Cerebellar cortex (tissue), 1 donor: ENCODE measurements at regions not wholly inside any gene's neighbourhood (a gene's known extent, or its start where the extent isn't known, plus 50 kb on each side); places are given as distances from the start of the nearest gene placed in this dataset.

Experiments
- DNase-seq: peaks from one replicate; pipeline ENCODE4 v3.0.0-alpha.2; 2015; ENCODE audit warnings: low spot score

- DNase-seq, result no peak
Measured at GRCh38 chr2:12083713-12084419, 337.4 kb downstream of the LPIN1 start.

- no peak for DNase-seq
Measured at GRCh38 chr2:12087175-12087574, 340.7 kb downstream of the LPIN1 start.

- DNase-seq, result no peak
Measured at GRCh38 chr2:12087671-12088380, 341.4 kb downstream of the LPIN1 start.

GRCh38 chr2:12089001-12089400, 342.6 kb downstream of the LPIN1 start:
- no peak for DNase-seq

- DNase-seq, result no peak
Measured at GRCh38 chr2:12089496-12089895, 343.1 kb downstream of the LPIN1 start.

- no peak for DNase-seq
Measured at GRCh38 chr2:12090072-12090471, 343.6 kb downstream of the LPIN1 start.

GRCh38 chr2:12090590-12090989, 344.2 kb downstream of the LPIN1 start:
- no peak for DNase-seq

- no peak for DNase-seq
Measured at GRCh38 chr2:12091201-12091806, 344.9 kb downstream of the LPIN1 start.

GRCh38 chr2:12094134-12094533, 347.7 kb downstream of the LPIN1 start:
- no peak for DNase-seq

- no peak for DNase-seq
Measured at GRCh38 chr2:12096051-12096787, 349.8 kb downstream of the LPIN1 start.

- no peak for DNase-seq
Measured at GRCh38 chr2:12096788-12097449, 350.5 kb downstream of the LPIN1 start.

GRCh38 chr2:12097859-12098258, 351.4 kb downstream of the LPIN1 start:
- no peak for DNase-seq

GRCh38 chr2:12099374-12099773, 352.9 kb downstream of the LPIN1 start:
- DNase-seq, result no peak

- no peak for DNase-seq
Measured at GRCh38 chr2:12102679-12103078, 356.2 kb downstream of the LPIN1 start.

- DNase-seq, result no peak
Measured at GRCh38 chr2:12105180-12105579, 358.7 kb downstream of the LPIN1 start.

GRCh38 chr2:12106440-12107080, 360.1 kb downstream of the LPIN1 start:
- no peak for DNase-seq

GRCh38 chr2:12107321-12107720, 360.9 kb downstream of the LPIN1 start:
- DNase-seq, result no peak

- no peak for DNase-seq
Measured at GRCh38 chr2:12107939-12108338, 361.5 kb downstream of the LPIN1 start.

- no peak for DNase-seq
Measured at GRCh38 chr2:12109363-12110017, 363.1 kb downstream of the LPIN1 start.

GRCh38 chr2:12110074-12110473, 363.6 kb downstream of the LPIN1 start:
- no peak for DNase-seq

- DNase-seq, result no peak
Measured at GRCh38 chr2:12110481-12110880, 364.0 kb downstream of the LPIN1 start.
